Mucosa of gallbladder (tissue), 1 donor: ENCODE measurements at regions not wholly inside any gene's neighbourhood (a gene's known extent, or its start where the extent isn't known, plus 50 kb on each side); places are given as distances from the start of the nearest gene placed in this dataset.

Experiments used
- DNase-seq: peaks from one replicate; pipeline ENCODE4 v3.0.0-alpha.2; 2020; ENCODE audit warnings: low spot score
- donor health status: DM: no; HTN: no; CAD: no.

DNA sequence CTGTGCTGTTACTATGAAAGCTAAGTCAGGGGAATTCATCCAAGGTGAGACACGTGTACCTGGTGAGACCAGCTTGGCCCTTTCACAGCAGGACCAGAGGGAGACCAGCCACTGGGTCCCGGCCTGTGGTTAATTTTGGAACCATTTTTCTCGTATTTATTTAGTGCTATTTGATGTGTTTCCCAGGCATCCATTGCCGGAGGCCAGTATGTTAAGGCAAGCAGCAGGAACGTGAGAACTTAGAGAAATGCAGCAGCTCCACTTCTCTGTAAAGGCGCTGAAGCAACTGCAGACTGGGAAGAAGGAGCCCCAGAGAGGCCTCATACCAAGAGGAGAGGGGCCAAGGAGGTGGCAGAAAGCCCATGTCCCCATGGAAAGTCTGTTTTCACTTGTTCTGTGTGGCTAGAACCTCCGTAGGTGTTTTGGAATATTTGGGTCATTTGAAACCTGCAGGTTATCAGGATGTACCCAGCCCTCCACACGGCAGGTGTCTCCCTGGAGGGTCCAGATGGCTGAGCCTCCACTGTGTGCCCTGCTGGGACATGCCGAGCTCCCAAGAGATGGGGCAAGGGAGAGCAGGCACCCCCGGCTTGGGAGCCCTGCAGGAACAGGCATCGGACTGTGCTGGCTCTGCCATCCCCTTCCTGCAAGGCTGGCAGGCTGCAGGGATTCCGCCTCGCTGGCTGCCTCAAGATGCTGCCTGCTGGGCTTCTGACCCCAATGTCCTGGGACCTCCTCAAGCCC is 256.0 kb upstream of the RAB6C start:
- no peak for DNase-seq

GRCh38 chr2:129724021-129724757 is 255.3 kb upstream of the RAB6C start:
- DNase-seq = no peak

GRCh38 chr2:129726216-129726615 is 253.2 kb upstream of the RAB6C start:
- DNase-seq = no peak

- no peak for DNase-seq
Observed at GRCh38 chr2:129727286-129727685, 252.2 kb upstream of the RAB6C start.

- no peak for DNase-seq
Observed at GRCh38 chr2:129728035-129728972, 251.2 kb upstream of the RAB6C start.

DNA sequence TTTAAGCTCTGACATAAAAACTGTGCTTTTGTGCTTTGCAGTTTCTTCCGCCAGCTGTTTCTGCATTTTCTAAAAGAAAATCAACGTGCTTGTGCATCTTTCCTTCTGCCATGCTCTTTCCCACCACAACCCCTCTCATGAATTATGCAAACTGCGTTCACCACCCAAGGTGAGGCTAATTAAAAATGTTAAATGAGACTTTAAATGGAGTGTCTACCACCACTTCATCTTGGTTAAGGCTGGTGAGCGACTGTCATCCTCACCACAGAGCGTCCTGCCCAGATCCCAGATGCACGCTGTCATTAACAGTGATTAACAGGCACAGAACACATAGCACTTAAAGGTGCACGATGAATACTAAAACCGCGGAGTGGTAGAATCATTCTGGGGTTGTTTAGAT is 250.5 kb upstream of the RAB6C start:
- DNase-seq = no peak

- DNase-seq = no peak
Observed at GRCh38 chr2:129729646-129730045, 249.8 kb upstream of the RAB6C start.

GRCh38 chr2:129730979-129731378 is 248.5 kb upstream of the RAB6C start:
- DNase-seq = no peak

DNA sequence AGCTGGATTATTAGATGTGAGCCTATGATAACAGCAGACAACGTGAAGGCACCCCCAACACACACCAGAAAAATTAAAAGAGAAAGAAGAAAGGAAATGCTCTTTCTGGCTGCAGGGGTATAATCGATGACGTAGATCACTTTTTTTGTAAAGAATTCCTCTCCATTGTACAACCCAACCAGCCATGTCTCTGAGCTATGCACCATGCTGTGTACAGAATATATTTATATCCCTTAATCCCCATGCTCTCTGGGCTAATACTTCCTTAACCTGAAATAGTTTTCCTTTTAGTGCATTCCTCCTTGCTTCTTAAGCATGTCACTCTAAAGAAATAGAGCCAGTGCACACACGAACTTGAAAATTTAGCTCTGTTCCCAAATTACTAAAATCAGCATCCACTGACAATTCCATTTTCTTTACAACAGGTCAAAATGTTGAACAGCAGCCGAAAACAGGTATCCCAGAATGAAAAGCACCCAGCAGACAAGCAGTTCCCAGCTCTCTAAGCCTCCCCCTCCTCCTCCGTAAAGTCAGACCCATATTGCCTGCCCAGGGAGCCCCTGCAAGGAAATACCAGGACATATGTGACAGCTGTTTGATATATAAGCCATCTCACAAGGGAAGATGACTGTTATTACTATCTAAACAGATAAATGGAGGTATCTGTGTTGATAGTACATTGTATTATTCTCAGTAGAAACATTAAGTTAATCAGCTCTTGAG is 247.4 kb upstream of the RAB6C start:
- no peak for DNase-seq

DNA sequence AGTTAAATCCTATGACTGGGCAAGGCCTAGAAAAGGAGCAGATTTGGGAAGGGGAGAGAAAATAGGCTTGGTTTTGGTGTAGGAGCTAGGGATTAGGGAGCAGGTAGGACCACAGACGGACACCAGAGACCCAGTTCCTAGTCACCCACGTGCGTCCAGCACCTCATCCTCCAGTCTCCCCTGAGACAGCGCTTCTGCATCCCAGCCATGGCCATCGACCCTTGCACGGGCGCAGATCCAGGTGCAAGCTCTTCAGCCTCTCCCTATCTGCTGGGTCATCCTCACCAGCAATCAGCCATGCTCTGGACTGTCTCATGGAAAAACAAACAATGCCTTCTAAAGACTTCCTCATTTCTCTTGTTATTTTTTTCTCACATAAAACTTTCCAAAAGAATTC is 246.8 kb upstream of the RAB6C start:
- DNase-seq = no peak

DNA sequence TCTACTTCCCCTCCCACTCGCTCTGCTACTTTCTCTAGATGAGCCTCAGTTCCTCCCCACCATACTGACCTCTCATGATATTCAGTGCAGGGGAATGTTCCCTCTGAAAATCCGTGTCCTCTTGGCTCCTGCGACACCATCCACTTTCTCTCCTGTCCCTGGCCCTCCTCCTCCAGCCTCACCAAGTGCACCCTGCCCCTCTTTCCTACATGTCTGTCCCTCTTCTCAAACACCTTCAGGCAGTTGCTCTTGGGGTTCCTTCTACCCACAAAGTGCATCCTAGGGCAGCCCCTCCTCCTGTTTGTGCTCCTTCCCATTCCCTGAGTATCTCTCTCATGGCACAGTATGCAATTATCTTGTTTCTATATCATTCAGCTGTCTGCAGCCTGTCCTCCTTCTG is 246.4 kb upstream of the RAB6C start:
- no peak for DNase-seq

- no peak for DNase-seq
Observed at GRCh38 chr2:129733579-129733978, 245.9 kb upstream of the RAB6C start.

GRCh38 chr2:129734343-129735034 is 245.0 kb upstream of the RAB6C start:
- DNase-seq = no peak

GRCh38 chr2:129735576-129735975 is 243.9 kb upstream of the RAB6C start:
- DNase-seq = no peak

DNA sequence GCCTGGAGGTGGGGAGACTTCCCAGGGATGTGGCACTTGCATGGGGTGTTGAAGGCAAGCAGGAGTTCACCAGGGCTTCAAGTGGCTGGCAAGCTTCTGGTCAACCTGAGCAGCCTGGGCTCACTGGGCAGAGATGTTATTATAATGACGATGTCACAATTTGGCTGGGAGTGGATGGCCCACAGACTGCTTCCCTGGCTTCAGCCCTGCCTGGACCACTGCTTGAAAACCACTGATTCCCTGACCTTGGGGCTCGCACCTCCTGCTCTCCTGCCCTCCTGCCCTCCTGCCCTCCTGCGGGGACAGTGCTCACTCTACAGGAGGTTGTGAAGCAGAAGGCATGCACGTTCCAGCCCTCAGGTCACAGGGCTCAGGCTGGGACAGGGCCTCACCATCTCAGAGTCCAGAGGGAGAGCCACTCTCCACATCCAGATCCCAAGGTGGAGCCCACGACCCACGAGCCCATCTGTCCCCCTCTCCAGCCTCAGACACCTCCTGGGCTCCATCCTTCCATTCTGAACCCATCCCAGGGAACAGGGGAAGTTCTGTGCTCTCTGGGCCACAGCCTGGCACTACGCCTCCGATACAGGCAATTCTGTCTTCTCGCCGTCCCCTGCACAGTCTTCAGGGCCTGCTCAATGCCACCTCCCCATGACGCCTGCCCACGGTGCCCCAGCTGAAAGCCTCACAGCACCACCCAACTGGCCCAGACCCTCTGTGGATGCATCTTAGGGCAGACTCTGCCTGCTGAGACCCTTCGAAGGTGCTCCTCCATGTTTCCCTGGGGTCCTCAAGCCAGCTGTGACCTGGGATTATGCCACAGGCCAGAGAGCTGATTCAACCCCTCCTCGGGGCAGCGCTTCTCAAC is 241.6 kb upstream of the RAB6C start:
- DNase-seq = no peak

GRCh38 chr2:129738799-129739198 is 240.7 kb upstream of the RAB6C start:
- DNase-seq = no peak

DNA sequence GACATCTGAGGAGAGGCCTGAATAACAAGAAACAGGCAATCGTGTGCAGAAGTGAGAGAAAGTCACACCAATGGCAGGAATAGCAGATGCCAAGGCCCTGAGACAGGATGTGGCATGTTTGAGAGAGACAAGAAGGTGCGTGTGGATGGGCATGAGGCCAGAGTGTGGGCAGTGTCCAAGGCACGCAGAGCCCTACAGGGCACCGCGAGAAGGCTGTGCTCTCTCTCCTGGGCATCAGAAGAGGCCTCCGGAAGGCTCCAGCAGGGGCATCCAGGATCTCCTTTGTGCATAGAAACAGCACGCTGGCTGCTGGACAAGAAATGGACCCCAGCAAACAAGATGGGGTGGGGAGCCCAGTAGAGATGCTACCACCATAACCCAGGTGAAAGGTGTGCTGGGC is 239.0 kb upstream of the RAB6C start:
- DNase-seq = no peak

GRCh38 chr2:129741165-129741564 is 238.3 kb upstream of the RAB6C start:
- no peak for DNase-seq

GRCh38 chr2:129741623-129742022 is 237.8 kb upstream of the RAB6C start:
- DNase-seq = no peak
